ENCODE measurements at regions not wholly inside any gene's neighbourhood (a gene's known extent, or its start where the extent isn't known, plus 50 kb on each side); places are given as distances from the start of the nearest gene placed in this dataset.

DNA sequence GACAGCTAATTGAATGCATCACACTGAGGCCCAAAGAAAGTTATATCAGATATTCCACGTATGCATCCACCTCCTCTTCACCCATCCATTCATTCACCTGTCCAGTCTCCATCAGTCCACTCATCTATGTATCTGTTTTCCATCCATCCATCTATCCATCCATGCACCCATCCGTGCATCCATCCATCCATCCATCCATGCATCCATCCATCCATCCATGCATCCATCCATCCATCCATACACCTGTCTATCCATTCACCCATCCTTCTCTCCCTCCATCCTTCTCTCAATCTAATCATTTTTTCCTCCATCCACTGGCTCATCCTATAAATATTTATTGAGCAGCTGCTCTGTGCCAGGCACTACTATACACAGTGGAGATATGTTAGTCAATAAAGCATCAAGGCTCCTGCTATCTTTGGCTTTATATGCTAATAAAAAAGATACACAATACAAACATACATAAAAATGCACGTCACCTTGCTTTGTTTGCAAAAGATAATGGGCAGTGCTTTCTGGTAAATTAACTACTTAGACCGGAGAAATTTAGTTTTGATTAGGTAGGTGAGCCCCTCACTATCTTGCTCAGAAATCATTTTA, 442.0 kb upstream of the KLF6 start:
- POLR2A ChIA-PET, result no interaction called here

DNA sequence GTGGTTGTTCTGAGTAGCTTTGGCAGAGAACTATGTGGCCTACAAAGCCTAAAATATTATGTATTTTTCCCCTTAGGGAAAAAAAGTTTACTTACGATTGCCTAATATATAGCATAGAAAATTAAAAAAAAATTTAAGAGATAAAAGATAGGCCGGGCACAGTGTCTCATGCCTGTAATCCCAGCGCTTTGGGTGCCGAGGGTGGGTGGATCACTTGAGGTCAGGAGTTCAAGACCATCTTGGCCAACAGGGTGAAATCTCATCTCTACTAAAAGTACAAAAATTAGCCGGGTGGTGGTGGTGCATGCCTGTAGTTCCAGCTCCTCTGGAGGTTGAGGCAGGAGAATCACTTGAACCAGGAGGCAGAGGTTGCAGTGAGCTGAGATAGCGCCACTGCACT, 439.2 kb upstream of the KLF6 start:
- Mint-ChIP-seq H3K4me1 (peaks cover 7% of the 10 kb centered on the region), H3K27ac (no peak overlapping the region), H3K27me3 (ENCODE audit: low read depth) (no peaks in the 10 kb centered on the region), H3K9me3 (peaks cover 7% of the 10 kb centered on the region; the same call in 1 of the 2 replicates), H3K4me3 (no peak overlapping the region), H3K36me3 (no peaks in the 10 kb centered on the region; the same call in 1 of the 2 replicates)
- CTCF ChIA-PET, result no interaction called here
- DNase-seq (ENCODE audit: low spot score), result no peak
- POLR2A ChIA-PET, result no interaction called here
- no peak for ATAC-seq
- no peak for TF ChIP-seq RELA (CRISPR knock-in tag; IDR thresholded peaks at IDR 0.05; ENCODE audit: borderline replicate concordance)
- no peak for TF ChIP-seq IRF2 (CRISPR knock-in tag; IDR thresholded peaks at IDR 0.05; ENCODE audit: borderline replicate concordance, low read depth)
- TF ChIP-seq ZBTB21 (CRISPR knock-in tag; IDR thresholded peaks at IDR 0.05; ENCODE audit: borderline replicate concordance), result no peak
- no peak for TF ChIP-seq CBFB (CRISPR knock-in tag; IDR thresholded peaks at IDR 0.05; ENCODE audit: low read depth)
- TF ChIP-seq, protein P1, sequence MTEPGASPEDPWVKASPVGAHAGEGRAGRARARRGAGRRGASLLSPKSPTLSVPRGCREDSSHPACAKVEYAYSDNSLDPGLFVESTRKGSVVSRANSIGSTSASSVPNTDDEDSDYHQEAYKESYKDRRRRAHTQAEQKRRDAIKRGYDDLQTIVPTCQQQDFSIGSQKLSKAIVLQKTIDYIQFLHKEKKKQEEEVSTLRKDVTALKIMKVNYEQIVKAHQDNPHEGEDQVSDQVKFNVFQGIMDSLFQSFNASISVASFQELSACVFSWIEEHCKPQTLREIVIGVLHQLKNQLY (CRISPR knock-in tag; IDR thresholded peaks at IDR 0.05), result no peak
- TF ChIP-seq, protein P2, sequence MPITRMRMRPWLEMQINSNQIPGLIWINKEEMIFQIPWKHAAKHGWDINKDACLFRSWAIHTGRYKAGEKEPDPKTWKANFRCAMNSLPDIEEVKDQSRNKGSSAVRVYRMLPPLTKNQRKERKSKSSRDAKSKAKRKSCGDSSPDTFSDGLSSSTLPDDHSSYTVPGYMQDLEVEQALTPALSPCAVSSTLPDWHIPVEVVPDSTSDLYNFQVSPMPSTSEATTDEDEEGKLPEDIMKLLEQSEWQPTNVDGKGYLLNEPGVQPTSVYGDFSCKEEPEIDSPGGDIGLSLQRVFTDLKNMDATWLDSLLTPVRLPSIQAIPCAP (CRISPR knock-in tag; IDR thresholded peaks at IDR 0.05), result no peak
- TF ChIP-seq OVOL2 (CRISPR knock-in tag; IDR thresholded peaks at IDR 0.05; ENCODE audit: borderline replicate concordance), result no peak
- TF ChIP-seq, protein P3, sequence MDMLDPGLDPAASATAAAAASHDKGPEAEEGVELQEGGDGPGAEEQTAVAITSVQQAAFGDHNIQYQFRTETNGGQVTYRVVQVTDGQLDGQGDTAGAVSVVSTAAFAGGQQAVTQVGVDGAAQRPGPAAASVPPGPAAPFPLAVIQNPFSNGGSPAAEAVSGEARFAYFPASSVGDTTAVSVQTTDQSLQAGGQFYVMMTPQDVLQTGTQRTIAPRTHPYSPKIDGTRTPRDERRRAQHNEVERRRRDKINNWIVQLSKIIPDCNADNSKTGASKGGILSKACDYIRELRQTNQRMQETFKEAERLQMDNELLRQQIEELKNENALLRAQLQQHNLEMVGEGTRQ (CRISPR knock-in tag; IDR thresholded peaks at IDR 0.05), result no peak
- TF ChIP-seq, protein P4, sequence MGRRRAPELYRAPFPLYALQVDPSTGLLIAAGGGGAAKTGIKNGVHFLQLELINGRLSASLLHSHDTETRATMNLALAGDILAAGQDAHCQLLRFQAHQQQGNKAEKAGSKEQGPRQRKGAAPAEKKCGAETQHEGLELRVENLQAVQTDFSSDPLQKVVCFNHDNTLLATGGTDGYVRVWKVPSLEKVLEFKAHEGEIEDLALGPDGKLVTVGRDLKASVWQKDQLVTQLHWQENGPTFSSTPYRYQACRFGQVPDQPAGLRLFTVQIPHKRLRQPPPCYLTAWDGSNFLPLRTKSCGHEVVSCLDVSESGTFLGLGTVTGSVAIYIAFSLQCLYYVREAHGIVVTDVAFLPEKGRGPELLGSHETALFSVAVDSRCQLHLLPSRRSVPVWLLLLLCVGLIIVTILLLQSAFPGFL (CRISPR knock-in tag; IDR thresholded peaks at IDR 0.05; ENCODE audit: borderline replicate concordance), result no peak
- no peak for TF ChIP-seq CREM (CRISPR knock-in tag; IDR thresholded peaks at IDR 0.05)
- TF ChIP-seq, protein P5, sequence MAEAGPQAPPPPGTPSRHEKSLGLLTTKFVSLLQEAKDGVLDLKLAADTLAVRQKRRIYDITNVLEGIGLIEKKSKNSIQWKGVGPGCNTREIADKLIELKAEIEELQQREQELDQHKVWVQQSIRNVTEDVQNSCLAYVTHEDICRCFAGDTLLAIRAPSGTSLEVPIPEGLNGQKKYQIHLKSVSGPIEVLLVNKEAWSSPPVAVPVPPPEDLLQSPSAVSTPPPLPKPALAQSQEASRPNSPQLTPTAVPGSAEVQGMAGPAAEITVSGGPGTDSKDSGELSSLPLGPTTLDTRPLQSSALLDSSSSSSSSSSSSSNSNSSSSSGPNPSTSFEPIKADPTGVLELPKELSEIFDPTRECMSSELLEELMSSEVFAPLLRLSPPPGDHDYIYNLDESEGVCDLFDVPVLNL (CRISPR knock-in tag; IDR thresholded peaks at IDR 0.05; ENCODE audit: borderline replicate concordance, low read depth), result no peak
- no peak for TF ChIP-seq FOXP1 (CRISPR knock-in tag; IDR thresholded peaks at IDR 0.05; ENCODE audit: borderline replicate concordance)
- TF ChIP-seq, protein P6, sequence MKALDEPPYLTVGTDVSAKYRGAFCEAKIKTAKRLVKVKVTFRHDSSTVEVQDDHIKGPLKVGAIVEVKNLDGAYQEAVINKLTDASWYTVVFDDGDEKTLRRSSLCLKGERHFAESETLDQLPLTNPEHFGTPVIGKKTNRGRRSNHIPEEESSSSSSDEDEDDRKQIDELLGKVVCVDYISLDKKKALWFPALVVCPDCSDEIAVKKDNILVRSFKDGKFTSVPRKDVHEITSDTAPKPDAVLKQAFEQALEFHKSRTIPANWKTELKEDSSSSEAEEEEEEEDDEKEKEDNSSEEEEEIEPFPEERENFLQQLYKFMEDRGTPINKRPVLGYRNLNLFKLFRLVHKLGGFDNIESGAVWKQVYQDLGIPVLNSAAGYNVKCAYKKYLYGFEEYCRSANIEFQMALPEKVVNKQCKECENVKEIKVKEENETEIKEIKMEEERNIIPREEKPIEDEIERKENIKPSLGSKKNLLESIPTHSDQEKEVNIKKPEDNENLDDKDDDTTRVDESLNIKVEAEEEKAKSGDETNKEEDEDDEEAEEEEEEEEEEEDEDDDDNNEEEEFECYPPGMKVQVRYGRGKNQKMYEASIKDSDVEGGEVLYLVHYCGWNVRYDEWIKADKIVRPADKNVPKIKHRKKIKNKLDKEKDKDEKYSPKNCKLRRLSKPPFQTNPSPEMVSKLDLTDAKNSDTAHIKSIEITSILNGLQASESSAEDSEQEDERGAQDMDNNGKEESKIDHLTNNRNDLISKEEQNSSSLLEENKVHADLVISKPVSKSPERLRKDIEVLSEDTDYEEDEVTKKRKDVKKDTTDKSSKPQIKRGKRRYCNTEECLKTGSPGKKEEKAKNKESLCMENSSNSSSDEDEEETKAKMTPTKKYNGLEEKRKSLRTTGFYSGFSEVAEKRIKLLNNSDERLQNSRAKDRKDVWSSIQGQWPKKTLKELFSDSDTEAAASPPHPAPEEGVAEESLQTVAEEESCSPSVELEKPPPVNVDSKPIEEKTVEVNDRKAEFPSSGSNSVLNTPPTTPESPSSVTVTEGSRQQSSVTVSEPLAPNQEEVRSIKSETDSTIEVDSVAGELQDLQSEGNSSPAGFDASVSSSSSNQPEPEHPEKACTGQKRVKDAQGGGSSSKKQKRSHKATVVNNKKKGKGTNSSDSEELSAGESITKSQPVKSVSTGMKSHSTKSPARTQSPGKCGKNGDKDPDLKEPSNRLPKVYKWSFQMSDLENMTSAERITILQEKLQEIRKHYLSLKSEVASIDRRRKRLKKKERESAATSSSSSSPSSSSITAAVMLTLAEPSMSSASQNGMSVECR (CRISPR knock-in tag; IDR thresholded peaks at IDR 0.05; ENCODE audit: borderline replicate concordance), result no peak
- TF ChIP-seq NFE2L1 (CRISPR knock-in tag; IDR thresholded peaks at IDR 0.05), result no peak
- TF ChIP-seq, protein P7, sequence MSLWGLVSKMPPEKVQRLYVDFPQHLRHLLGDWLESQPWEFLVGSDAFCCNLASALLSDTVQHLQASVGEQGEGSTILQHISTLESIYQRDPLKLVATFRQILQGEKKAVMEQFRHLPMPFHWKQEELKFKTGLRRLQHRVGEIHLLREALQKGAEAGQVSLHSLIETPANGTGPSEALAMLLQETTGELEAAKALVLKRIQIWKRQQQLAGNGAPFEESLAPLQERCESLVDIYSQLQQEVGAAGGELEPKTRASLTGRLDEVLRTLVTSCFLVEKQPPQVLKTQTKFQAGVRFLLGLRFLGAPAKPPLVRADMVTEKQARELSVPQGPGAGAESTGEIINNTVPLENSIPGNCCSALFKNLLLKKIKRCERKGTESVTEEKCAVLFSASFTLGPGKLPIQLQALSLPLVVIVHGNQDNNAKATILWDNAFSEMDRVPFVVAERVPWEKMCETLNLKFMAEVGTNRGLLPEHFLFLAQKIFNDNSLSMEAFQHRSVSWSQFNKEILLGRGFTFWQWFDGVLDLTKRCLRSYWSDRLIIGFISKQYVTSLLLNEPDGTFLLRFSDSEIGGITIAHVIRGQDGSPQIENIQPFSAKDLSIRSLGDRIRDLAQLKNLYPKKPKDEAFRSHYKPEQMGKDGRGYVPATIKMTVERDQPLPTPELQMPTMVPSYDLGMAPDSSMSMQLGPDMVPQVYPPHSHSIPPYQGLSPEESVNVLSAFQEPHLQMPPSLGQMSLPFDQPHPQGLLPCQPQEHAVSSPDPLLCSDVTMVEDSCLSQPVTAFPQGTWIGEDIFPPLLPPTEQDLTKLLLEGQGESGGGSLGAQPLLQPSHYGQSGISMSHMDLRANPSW (CRISPR knock-in tag; conservative IDR thresholded peaks at IDR 0.05; ENCODE audit: low read depth), result no peak
- no peak for TF ChIP-seq SMAD4 (CRISPR knock-in tag; IDR thresholded peaks at IDR 0.05)
- no peak for TF ChIP-seq FOXJ3 (CRISPR knock-in tag; IDR thresholded peaks at IDR 0.05; ENCODE audit: borderline replicate concordance)
- TF ChIP-seq MYBL2 (CRISPR knock-in tag; IDR thresholded peaks at IDR 0.05), result no peak

More for the DNA sequence above, 442.0 kb upstream of the KLF6 start:
- Mint-ChIP-seq H3K4me3 (no peak overlapping the region), H3K9me3 (peaks cover 7% of the 10 kb centered on the region; the same call in 1 of the 2 replicates), H3K27ac (no peak overlapping the region), H3K27me3 (ENCODE audit: low read depth) (no peaks in the 10 kb centered on the region), H3K36me3 (no peaks in the 10 kb centered on the region; the same call in 1 of the 2 replicates), H3K4me1 (no peaks in the 10 kb centered on the region)
- CTCF ChIA-PET, result no interaction called here
- TF ChIP-seq OVOL2 (CRISPR knock-in tag; IDR thresholded peaks at IDR 0.05; ENCODE audit: borderline replicate concordance) (no peak), JUN (CRISPR knock-in tag; IDR thresholded peaks at IDR 0.05) (no peak), CREB1 (CRISPR knock-in tag; IDR thresholded peaks at IDR 0.05) (no peak), ZNF396 (CRISPR knock-in tag; IDR thresholded peaks at IDR 0.05; ENCODE audit: borderline replicate concordance) (no peak), JAZF1 (CRISPR knock-in tag; IDR thresholded peaks at IDR 0.05) (no peak), MXD4 (CRISPR knock-in tag; IDR thresholded peaks at IDR 0.05; ENCODE audit: borderline replicate concordance) (no peak)
- ATAC-seq (no peak), DNase-seq (ENCODE audit: low spot score) (no peak)
